Stimulated activated naive B cell treated with anti-CD40 and anti-IgM and Interleukin-4, amounts not matched to agents 10 μg/mL and 1 μg/mL and 100 μg/mL, for 72 hours (primary cell): ENCODE measurements at regions not wholly inside any gene's neighbourhood (a gene's known extent, or its start where the extent isn't known, plus 50 kb on each side); places are given as distances from the start of the nearest gene placed in this dataset.

Source experiments
- ATAC-seq, 2 donors: fragments of 150-1000 bp; cut with Tn5 transposase; replicated peaks; 2 replicates each; pipeline ENCODE4 v1.10.0; 2021; ENCODE audit warnings: moderate library complexity in 1 of 2
- DNase-seq: peaks from one replicate; pipeline ENCODE4 v3.0.0; 2021
- H3K27ac Mint-ChIP-seq: one replicate; pipeline ENCODE4 v1.8.0; 2022; ENCODE audit warnings: mild to moderate bottlenecking, mixed read lengths
- H3K27me3 Mint-ChIP-seq, 2 donors: one replicate each; pipeline ENCODE4 v1.8.0; 2022; ENCODE audit warnings: mixed read lengths in 2 of 2
- H3K36me3 Mint-ChIP-seq, 2 donors: one replicate each; pipeline ENCODE4 v1.8.0; 2022; ENCODE audit warnings: mixed read lengths in 2 of 2, mild to moderate bottlenecking in 1 of 2
- H3K4me1 Mint-ChIP-seq, 2 donors: one replicate each; pipeline ENCODE4 v1.8.0; 2022; ENCODE audit warnings: mixed read lengths in 2 of 2, mild to moderate bottlenecking in 1 of 2
- H3K4me3 Mint-ChIP-seq, 2 donors: one replicate each; pipeline ENCODE4 v1.8.0; 2022; ENCODE audit warnings: mild to moderate bottlenecking in 2 of 2, mixed read lengths in 2 of 2, moderate library complexity in 1 of 2
- H3K9me3 Mint-ChIP-seq, 2 donors: one replicate each; pipeline ENCODE4 v1.8.0; 2022; ENCODE audit warnings: mixed read lengths in 2 of 2, mild to moderate bottlenecking in 1 of 2

DNA sequence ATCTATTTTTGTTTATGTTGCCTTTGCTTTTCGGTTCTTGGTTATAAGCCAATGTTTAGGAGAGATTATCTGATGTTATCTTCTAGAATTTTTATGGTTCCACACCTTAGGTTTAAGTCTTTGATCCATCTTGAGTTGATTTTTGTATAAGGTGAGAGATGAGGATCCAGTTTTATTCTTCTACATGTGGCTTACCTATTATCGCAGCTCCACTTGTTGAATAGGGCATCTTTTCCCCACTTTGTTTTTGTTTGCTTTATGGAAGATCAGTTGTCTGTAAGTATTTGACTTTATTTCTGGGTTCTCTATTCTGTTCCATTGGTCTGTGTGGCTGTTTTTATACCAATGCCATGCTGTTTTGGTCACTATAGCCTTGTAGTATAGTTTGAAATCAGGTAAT is 927.0 kb downstream of the UQCRFS1 start:
- no peaks in the 10 kb centered on the region for H3K4me1 Mint-ChIP-seq
- ATAC-seq (no peak), DNase-seq (no peak)
- no peak overlapping the region for H3K27ac Mint-ChIP-seq
- peaks cover 9 to 21% of the 10 kb centered on the region in 2 donors for H3K27me3 Mint-ChIP-seq
- peaks cover 15 to 25% of the 10 kb centered on the region in 2 donors for H3K9me3 Mint-ChIP-seq
- no peak overlapping the region for H3K4me3 Mint-ChIP-seq
- H3K36me3 Mint-ChIP-seq = no peaks in the 10 kb centered on the region

DNA sequence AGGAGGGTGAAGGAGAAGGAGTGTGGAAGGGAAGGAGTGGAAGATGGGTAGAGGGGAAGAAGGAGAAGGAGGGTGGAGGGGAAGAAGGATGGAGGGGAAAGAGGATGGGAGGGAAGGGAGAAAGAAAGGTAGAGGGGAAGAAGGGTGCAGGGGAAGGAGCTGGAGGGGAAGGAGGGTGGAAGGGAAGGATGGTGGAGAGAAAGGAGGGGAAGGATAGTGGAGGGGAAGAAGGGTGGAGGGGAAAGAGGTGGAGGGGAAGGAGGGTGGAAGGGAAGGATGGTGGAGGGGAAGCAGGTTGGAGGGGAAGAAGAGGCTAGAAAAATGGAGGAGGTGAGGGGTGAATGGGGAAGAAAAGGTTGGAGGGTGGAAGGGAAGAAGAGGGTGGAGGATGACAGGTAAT is 927.9 kb downstream of the UQCRFS1 start:
- no peak overlapping the region for H3K4me3 Mint-ChIP-seq
- peaks cover 15 to 25% of the 10 kb centered on the region in 2 donors for H3K9me3 Mint-ChIP-seq
- no peaks in the 10 kb centered on the region for H3K36me3 Mint-ChIP-seq
- no peak overlapping the region for H3K27ac Mint-ChIP-seq
- H3K4me1 Mint-ChIP-seq = no peaks in the 10 kb centered on the region
- no peak for DNase-seq
- peaks cover 9 to 21% of the 10 kb centered on the region in 2 donors for H3K27me3 Mint-ChIP-seq
- no peak for ATAC-seq

DNA sequence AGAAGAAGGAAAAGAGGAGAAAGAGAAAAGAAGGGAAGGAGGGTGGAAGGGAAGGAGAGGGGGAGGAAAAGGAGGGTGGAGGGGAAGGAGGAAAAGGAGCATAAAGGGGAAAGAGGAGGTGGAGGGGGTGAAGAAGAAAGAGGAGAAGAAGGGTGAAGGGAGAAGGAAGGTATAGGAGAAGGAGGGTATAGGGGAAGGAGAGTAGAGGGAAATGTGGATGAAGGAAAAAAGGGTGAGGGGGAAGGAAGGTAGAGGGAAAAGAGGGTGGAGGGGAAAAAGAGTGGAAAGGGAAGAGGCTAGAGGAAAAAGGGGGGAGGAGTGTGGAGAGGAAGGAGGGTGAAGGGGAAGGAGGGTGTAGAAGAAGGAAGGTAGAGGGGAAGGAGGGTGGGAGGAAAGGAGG is 928.6 kb downstream of the UQCRFS1 start:
- H3K4me3 Mint-ChIP-seq = no peak overlapping the region
- H3K27me3 Mint-ChIP-seq = peaks cover 9 to 21% of the 10 kb centered on the region in 2 donors
- no peaks in the 10 kb centered on the region for H3K36me3 Mint-ChIP-seq
- H3K4me1 Mint-ChIP-seq = no peaks in the 10 kb centered on the region
- H3K9me3 Mint-ChIP-seq = peaks cover 15 to 25% of the 10 kb centered on the region in 2 donors
- ATAC-seq = no peak
- H3K27ac Mint-ChIP-seq = no peak overlapping the region
- DNase-seq = no peak

DNA sequence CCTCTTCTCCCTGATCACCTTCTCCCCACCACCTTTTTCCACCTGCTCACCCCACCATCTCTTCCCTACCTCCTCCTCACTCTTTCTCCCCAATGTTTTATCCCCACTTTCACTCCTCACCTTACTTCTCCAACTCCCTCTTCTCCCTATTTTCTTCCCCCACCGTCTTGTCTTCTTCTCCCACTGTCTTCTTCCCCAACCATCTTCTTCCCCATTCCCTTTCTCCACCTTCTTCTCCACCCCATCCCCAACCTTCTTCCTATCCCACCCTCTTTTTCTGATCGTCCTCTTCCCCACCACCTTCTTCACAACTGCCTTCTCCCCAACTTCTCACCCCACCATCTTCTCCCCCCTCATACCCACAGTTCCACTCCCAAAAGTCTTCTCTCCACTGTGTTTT is 929.4 kb downstream of the UQCRFS1 start:
- Mint-ChIP-seq H3K36me3 (no peaks in the 10 kb centered on the region), H3K9me3 (peaks cover 15 to 25% of the 10 kb centered on the region in 2 donors), H3K27ac (no peak overlapping the region), H3K4me3 (no peak overlapping the region), H3K27me3 (peaks cover 9 to 21% of the 10 kb centered on the region in 2 donors), H3K4me1 (no peaks in the 10 kb centered on the region)
- DNase-seq = no peak
- ATAC-seq = no peak

DNA sequence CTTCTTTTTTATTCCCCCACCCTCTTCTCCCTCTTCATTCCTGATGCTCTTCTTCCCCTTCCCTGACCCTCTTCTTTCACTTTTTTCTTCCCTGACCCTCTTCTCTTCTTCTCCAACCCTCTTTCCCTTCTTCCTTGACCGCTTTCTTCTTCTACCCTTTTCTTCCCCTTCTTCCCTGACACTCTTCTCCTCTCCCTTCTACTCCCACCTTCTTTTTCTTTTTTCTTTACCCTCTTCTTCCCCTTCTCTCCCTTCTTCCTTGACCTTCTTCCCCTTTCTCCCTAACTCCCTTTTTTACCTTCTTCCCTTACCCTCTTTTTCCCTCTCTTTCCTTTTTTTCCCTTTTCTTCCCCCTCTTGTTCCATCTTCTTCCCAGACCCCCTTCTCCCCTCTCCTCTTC is 931.3 kb downstream of the UQCRFS1 start:
- Mint-ChIP-seq H3K4me1 (no peaks in the 10 kb centered on the region), H3K36me3 (no peaks in the 10 kb centered on the region)
- no peak for ATAC-seq

DNA sequence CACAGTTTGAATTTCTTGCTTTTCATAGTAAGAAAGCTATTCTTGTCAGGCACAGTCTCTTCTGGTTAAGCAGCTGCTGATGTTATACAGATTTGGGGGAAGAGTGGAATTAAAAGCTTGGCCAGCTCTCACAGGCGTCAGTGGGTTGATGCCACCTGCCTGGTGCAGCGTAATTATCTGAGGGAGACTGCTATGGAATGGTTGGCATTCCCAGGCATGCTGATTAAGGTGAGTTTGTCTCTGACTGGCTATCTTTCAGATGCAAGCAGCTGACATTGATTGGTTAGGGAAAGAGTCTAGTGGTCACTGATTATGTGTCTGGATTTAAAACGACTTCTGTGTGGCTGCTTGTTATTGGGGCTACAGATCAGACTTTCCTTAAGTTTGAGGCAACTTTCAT is 948.4 kb downstream of the UQCRFS1 start:
- DNase-seq (no peak), ATAC-seq (no peak)
- Mint-ChIP-seq H3K36me3 (no peaks in the 10 kb centered on the region), H3K27ac (no peak overlapping the region), H3K4me3 (no peak overlapping the region), H3K4me1 (no peaks in the 10 kb centered on the region), H3K27me3 (peaks cover 0 to 7% of the 10 kb centered on the region in 2 donors), H3K9me3 (peaks cover 6 to 13% of the 10 kb centered on the region in 2 donors)

More for the DNA sequence above, 931.3 kb downstream of the UQCRFS1 start:
- H3K4me3 Mint-ChIP-seq = no peak overlapping the region
- peaks cover 9 to 21% of the 10 kb centered on the region in 2 donors for H3K27me3 Mint-ChIP-seq
- no peak overlapping the region for H3K27ac Mint-ChIP-seq
- H3K9me3 Mint-ChIP-seq = peaks cover 12 to 20% of the 10 kb centered on the region in 2 donors
- DNase-seq = no peak

DNA sequence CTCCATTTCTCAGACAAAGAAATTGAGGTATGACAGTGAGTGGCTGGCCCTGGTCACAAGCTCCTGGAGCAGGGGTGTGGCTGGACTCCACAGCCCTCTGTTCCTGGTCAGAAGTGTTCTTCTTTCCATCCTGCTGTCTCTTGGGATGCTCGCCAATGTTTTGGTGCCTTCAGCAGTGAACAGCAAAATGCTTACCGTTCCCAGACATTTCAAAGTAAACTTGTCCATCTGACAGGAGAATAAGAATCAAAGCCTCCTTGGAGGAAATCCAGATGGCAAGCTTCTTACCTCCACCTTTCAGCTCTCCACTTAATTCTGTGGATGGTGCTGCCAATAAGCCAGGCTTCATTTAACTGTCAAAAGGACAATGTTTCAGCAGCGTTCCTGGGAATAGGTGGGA is 954.1 kb downstream of the UQCRFS1 start:
- DNase-seq = no peak
- Mint-ChIP-seq H3K4me3 (no peak overlapping the region), H3K4me1 (no peaks in the 10 kb centered on the region), H3K27me3 (no peaks in the 10 kb centered on the region), H3K27ac (no peak overlapping the region), H3K36me3 (no peaks in the 10 kb centered on the region), H3K9me3 (peaks cover 6 to 12% of the 10 kb centered on the region in 2 donors)
- ATAC-seq = no peak

DNA sequence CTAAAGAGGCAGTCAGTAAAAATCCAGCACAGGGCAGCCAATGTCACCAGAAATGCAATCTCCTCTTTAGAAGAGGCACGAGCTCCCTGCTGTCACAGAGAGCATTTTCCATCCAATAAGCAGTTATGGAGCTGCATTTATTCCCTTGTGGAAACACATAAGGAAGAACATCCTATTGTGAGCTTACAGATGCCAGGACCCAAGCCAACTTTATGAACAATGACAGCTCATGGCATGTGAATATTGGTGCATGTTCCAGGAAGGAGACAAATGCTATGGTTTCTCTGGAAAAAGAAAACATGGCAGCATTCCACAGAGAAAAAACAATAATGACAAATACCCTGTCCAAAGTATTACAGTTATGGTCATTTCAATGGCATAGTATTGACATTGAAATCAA is 955.6 kb downstream of the UQCRFS1 start:
- Mint-ChIP-seq H3K27me3 (no peaks in the 10 kb centered on the region), H3K27ac (no peak overlapping the region), H3K4me1 (no peaks in the 10 kb centered on the region), H3K9me3 (peaks cover 4 to 5% of the 10 kb centered on the region in 2 donors), H3K4me3 (no peak overlapping the region), H3K36me3 (no peaks in the 10 kb centered on the region)
- ATAC-seq = no peak
- no peak for DNase-seq

DNA sequence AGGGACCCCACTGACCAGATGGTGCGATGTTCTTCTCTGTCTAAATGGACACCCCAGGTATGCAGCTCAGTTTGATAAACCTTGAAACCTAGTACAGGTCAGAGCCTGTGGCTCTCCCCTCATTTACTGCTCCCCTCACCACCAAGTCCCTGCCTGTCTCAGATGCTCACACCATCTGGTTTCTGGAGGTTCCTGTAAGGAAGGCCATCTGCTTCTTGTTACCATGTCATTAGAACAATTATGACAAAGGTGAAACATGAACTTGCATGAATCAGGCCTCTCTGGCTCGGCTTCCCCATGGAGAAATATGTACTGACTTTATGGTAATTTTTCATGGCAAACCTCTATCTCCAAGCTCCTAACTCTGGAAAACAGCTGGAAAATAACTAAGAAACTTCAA is 965.7 kb downstream of the UQCRFS1 start:
- Mint-ChIP-seq H3K36me3 (no peaks in the 10 kb centered on the region), H3K27ac (no peak overlapping the region), H3K4me1 (no peaks in the 10 kb centered on the region), H3K4me3 (no peak overlapping the region), H3K27me3 (no peaks in the 10 kb centered on the region), H3K9me3 (peaks cover 0 to 1% of the 10 kb centered on the region in 2 donors)
- DNase-seq = no peak
- no peak for ATAC-seq

DNA sequence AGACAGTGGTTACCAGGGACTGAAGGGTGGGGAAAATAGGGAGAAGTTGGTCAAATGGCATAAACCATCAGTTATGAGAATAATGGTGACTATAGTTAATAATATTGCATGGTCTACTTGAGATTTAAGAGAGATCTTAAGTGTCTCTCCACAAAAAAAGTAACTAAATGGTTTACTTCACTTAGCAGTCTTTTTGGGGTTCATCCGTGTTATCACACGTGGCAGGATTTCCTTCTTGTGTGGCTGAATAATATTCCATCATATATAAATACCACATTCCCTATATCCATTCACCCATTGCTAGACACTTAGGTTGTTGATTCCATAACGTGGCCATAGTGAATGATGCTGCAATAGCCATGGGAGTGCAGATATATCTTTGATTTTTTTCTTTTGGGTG is 967.0 kb downstream of the UQCRFS1 start:
- ATAC-seq = no peak
- no peaks in the 10 kb centered on the region for H3K36me3 Mint-ChIP-seq
- H3K9me3 Mint-ChIP-seq = peaks cover 0 to 1% of the 10 kb centered on the region in 2 donors
- H3K27me3 Mint-ChIP-seq = no peaks in the 10 kb centered on the region
- H3K4me3 Mint-ChIP-seq = no peak overlapping the region
- no peak overlapping the region for H3K27ac Mint-ChIP-seq
- H3K4me1 Mint-ChIP-seq = no peaks in the 10 kb centered on the region
- DNase-seq = no peak

DNA sequence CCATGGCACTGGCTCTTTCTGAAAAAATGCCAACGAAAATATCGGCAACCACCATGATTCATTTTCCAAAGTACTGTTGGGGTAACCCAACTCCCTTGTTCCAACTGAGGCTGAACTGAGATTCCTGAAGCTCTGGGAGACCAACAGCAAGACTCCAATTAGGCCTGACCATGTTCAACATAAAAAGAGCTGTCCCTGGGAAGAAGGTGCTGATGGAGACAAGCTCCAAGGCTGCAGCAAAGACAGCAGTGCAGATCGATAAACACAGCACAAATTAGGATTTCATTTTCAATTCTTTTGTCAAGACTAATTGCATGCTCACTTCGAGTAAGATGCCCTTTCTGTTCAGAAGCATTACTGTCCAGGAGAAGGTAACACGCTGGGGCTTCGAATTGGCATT is 968.0 kb downstream of the UQCRFS1 start:
- Mint-ChIP-seq H3K27me3 (no peaks in the 10 kb centered on the region), H3K27ac (no peak overlapping the region), H3K9me3 (peaks cover 0 to 1% of the 10 kb centered on the region in 2 donors), H3K36me3 (no peaks in the 10 kb centered on the region), H3K4me3 (no peak overlapping the region), H3K4me1 (no peaks in the 10 kb centered on the region)
- DNase-seq (no peak), ATAC-seq (no peak)

DNA sequence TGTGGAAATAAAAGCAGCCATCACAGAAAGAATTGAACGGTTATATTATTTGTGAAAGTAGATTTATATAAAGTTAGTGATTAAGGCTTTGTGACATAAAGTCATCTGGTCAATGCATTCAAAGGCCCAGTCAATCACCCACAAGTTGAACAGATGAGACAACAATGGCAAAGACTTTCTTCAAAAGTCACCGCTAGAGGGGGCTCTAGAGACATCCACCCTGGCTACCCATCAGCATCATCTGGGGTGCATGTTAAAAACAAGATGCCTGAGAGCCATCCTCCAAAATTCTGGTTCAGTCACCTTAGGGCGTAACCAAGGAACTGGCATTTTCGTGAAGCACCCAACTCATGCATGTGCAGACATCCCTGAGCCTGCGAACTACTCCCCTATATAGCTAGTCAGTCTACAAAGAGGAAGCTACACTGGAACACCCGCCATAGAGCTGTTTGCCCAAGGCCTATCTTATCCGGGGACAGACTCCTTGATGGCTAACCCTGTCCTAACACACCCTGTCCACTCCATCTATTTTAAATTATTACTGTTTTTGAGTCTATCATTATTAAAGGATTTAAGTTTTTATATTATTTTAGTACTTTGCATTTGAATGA is 970.5 kb downstream of the UQCRFS1 start:
- ATAC-seq (peak in 1 of 2 donors; percentile 62), DNase-seq (peak; percentile 1)
- Mint-ChIP-seq H3K27ac (no peak overlapping the region), H3K9me3 (peaks cover 0 to 1% of the 10 kb centered on the region in 2 donors), H3K4me3 (no peak overlapping the region), H3K4me1 (no peaks in the 10 kb centered on the region), H3K36me3 (no peaks in the 10 kb centered on the region), H3K27me3 (no peaks in the 10 kb centered on the region)

DNA sequence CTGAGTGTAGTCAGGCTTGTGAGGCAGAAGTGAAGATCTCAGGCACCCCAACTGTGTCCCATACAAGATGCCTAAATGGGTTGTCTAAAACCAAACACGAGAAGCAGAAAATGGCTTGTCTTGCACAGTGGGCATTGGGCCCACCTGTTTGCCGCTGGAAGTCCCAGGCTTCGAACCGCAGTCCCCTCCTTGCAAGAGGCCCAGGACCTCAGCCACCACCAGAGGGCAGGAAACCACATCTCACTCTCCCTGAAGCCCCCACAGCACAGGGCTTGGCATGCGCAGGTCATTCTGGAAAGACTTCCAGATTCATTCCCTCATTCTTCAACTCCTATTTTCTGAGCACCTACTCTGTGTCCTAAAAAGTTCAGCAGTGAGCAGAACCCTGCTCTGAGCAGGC is 973.7 kb downstream of the UQCRFS1 start:
- H3K4me3 Mint-ChIP-seq = no peak overlapping the region
- no peak overlapping the region for H3K27ac Mint-ChIP-seq
- no peaks in the 10 kb centered on the region for H3K9me3 Mint-ChIP-seq
- peaks cover 0 to 6% of the 10 kb centered on the region in 2 donors for H3K27me3 Mint-ChIP-seq
- no peaks in the 10 kb centered on the region for H3K36me3 Mint-ChIP-seq
- ATAC-seq (no peak), DNase-seq (no peak)
- H3K4me1 Mint-ChIP-seq = no peaks in the 10 kb centered on the region

DNA sequence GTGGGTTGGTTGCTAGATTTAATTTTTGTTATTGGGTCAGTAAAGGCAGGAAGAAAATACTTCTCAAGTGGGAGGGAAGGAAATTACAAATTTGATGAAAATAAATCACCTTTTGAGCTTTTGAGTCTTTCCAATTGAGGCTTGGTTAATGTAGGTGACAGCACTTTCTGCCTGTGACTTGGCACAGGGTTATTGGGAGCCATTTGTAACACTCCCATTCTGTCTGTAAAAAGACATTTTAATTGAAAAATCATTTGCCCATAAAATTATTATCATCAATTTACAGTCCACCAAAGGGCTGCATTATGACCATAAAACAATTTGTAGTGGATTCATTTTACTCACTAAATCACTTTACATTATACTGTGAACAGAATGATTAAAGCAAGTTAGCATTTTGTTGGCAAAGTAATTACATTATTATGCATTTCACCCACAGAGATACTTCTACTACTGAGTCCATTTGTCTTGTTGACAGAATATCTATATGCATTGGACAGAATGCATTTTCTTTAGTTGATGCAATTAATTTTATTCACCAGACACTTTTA is 974.6 kb downstream of the UQCRFS1 start:
- DNase-seq (no peak), ATAC-seq (no peak)
- H3K4me3 Mint-ChIP-seq = no peak overlapping the region
- peaks cover 0 to 6% of the 10 kb centered on the region in 2 donors for H3K27me3 Mint-ChIP-seq
- H3K9me3 Mint-ChIP-seq = no peaks in the 10 kb centered on the region
- H3K27ac Mint-ChIP-seq = no peak overlapping the region
- no peaks in the 10 kb centered on the region for H3K4me1 Mint-ChIP-seq
- no peaks in the 10 kb centered on the region for H3K36me3 Mint-ChIP-seq

DNA sequence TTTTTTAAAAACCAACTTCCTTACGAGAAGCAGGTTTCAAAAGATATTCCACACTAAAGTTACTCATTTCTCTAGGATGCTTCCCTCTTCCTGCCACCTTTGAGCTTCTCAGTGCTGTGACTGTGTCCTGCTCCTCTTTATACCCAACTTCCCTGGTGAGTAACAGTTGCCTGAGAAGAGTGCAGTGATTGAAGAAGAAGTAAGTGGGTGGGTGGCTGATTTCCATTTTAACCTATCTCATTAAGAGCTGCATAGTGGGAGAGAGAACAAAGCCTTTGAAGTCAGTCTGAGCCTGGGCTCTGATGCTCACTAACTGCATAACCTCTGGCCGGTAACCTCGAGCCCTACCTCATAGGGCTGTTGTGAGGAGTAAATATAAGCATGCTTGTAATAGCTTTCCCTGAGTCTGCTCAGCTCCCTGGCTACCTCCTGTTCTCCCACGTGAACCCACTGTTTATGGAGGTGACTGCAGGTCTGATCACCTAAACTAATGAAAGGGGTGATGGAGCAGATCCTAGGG is 977.3 kb downstream of the UQCRFS1 start:
- Mint-ChIP-seq H3K4me3 (no peak overlapping the region), H3K27ac (no peak overlapping the region), H3K36me3 (no peaks in the 10 kb centered on the region), H3K4me1 (no peaks in the 10 kb centered on the region), H3K9me3 (no peaks in the 10 kb centered on the region), H3K27me3 (peaks cover 0 to 12% of the 10 kb centered on the region in 2 donors)
- ATAC-seq (no peak), DNase-seq (no peak)
